ENCODE measurements at regions not wholly inside any gene's neighbourhood (a gene's known extent, or its start where the extent isn't known, plus 50 kb on each side); places are given as distances from the start of the nearest gene placed in this dataset.

- H3K4me3 ChIP-seq (ENCODE audit: low read depth, low read length): no peak overlapping the region
- H3K36me3 ChIP-seq (ENCODE audit: control insufficient read depth, insufficient read depth, low read length): no peaks in the 10 kb centered on the region
- DNase-seq: no peak
- no TSS peak for BruUV-seq (replicated peaks)
- CTCF ChIA-PET: interaction anchor here (0.6 to 2.4 kb wide), 4 partner anchors 9 to 41 kb away, joined by 3 to 11 read pairs (median 4); no protein-coding TSS in a partner anchor
- Mint-ChIP-seq H3K36me3 (ENCODE audit: insufficient read depth, unreplicated experiment) (peaks cover 7% of the 10 kb centered on the region), H3K27me3 (ENCODE audit: insufficient read depth, unreplicated experiment) (no peaks in the 10 kb centered on the region), H3K4me3 (ENCODE audit: unreplicated experiment) (no peak overlapping the region), H3K9me3 (ENCODE audit: unreplicated experiment) (no peaks in the 10 kb centered on the region), H3K4me1 (ENCODE audit: low read depth, unreplicated experiment) (peaks cover 44% of the 10 kb centered on the region), H3K27ac (ENCODE audit: unreplicated experiment) (peak overlapping the region; percentile 86)
- POLR2A ChIA-PET: interaction anchor here (2.4 kb wide), 1 partner anchor 75 kb away, joined by 29 read pairs; the partner anchor contains the start of genes SEPTIN10 and SOWAHC
- no peaks in the 10 kb centered on the region for H3K9me3 ChIP-seq
- H3K27me3 ChIP-seq (replicated peaks; ENCODE audit: control insufficient read depth, insufficient read depth, low read length): no peaks in the 10 kb centered on the region
- TF ChIP-seq CTCF (IDR thresholded peaks at IDR 0.05; ENCODE audit: insufficient read depth in 1 of 2, low read depth in 1 of 2, low read length in 1 of 2, severe bottlenecking in 1 of 2, unreplicated experiment in 1 of 2): no peak
- H3K4me1 ChIP-seq: peaks cover 54% of the 10 kb centered on the region
- intact Hi-C loops (cut with micrococcal nuclease; ENCODE audit: unreplicated experiment): no loop called here
These were observed 75.2 kb downstream of the SOWAHC start for GRCh38 chr2:109689182-109689930.

- no peak for TF ChIP-seq CTCF (IDR thresholded peaks at IDR 0.05; ENCODE audit: insufficient read depth in 1 of 2, low read depth in 1 of 2, low read length in 1 of 2, severe bottlenecking in 1 of 2, unreplicated experiment in 1 of 2)
- H3K9me3 ChIP-seq: no peaks in the 10 kb centered on the region
- DNase-seq: peak in 1 of 2 experiments; percentile 26
- Mint-ChIP-seq H3K27me3 (ENCODE audit: insufficient read depth, unreplicated experiment) (no peaks in the 10 kb centered on the region), H3K4me1 (ENCODE audit: low read depth, unreplicated experiment) (peaks cover 50% of the 10 kb centered on the region), H3K27ac (ENCODE audit: unreplicated experiment) (peak overlapping the region; percentile 86), H3K4me3 (ENCODE audit: unreplicated experiment) (peak overlapping the region; percentile 7), H3K36me3 (ENCODE audit: insufficient read depth, unreplicated experiment) (peaks cover 7% of the 10 kb centered on the region), H3K9me3 (ENCODE audit: unreplicated experiment) (no peaks in the 10 kb centered on the region)
- H3K4me1 ChIP-seq: peaks cover 60% of the 10 kb centered on the region
- intact Hi-C loops (cut with micrococcal nuclease; ENCODE audit: unreplicated experiment): loop anchor here (1.0 to 2.0 kb wide), 5 partner anchors 13 to 75 kb away; partner anchors contain the start of gene SOWAHC
- CTCF ChIA-PET: interaction anchor here (0.6 to 2.4 kb wide), 9 partner anchors 9 to 144 kb away, joined by 3 to 11 read pairs (median 3); no protein-coding TSS in a partner anchor
- no TSS peak for BruUV-seq (replicated peaks)
- H3K36me3 ChIP-seq (ENCODE audit: control insufficient read depth, insufficient read depth, low read length): no peaks in the 10 kb centered on the region
- POLR2A ChIA-PET: interaction anchor here (0.6 to 2.4 kb wide), 4 partner anchors 8 to 76 kb away, joined by 3 to 29 read pairs (median 7); partner anchors contain the start of genes SEPTIN10 and SOWAHC
- H3K4me3 ChIP-seq (ENCODE audit: low read depth, low read length): no peak overlapping the region
- no peaks in the 10 kb centered on the region for H3K27me3 ChIP-seq (replicated peaks; ENCODE audit: control insufficient read depth, insufficient read depth, low read length)
These were observed 75.8 kb downstream of the SOWAHC start for GRCh38 chr2:109689973-109690372.

GRCh38 chr2:109690457-109690821 is 76.3 kb downstream of the SOWAHC start:
- Mint-ChIP-seq H3K27me3 (ENCODE audit: insufficient read depth, unreplicated experiment) (no peaks in the 10 kb centered on the region), H3K36me3 (ENCODE audit: insufficient read depth, unreplicated experiment) (peaks cover 7% of the 10 kb centered on the region), H3K4me3 (ENCODE audit: unreplicated experiment) (peak overlapping the region; percentile 59), H3K9me3 (ENCODE audit: unreplicated experiment) (no peaks in the 10 kb centered on the region), H3K27ac (ENCODE audit: unreplicated experiment) (peak overlapping the region; percentile 86), H3K4me1 (ENCODE audit: low read depth, unreplicated experiment) (peaks cover 55% of the 10 kb centered on the region)
- ChIA-PET POLR2A (interaction anchor here (0.6 to 2.4 kb wide), 5 partner anchors 8 to 76 kb away, joined by 3 to 29 read pairs (median 5); partner anchors contain the start of genes SEPTIN10 and SOWAHC), CTCF (interaction anchor here (0.6 to 2.4 kb wide), 10 partner anchors 8 to 144 kb away, joined by 3 to 11 read pairs (median 3); no protein-coding TSS in a partner anchor)
- Histone ChIP-seq H3K9me3 (no peaks in the 10 kb centered on the region), H3K4me1 (peaks cover 61% of the 10 kb centered on the region), H3K27me3 (replicated peaks; ENCODE audit: control insufficient read depth, insufficient read depth, low read length) (no peaks in the 10 kb centered on the region), H3K36me3 (ENCODE audit: control insufficient read depth, insufficient read depth, low read length) (no peaks in the 10 kb centered on the region), H3K4me3 (ENCODE audit: low read depth, low read length) (no peak overlapping the region)
- no TSS peak for BruUV-seq (replicated peaks)
- TF ChIP-seq CTCF (IDR thresholded peaks at IDR 0.05; ENCODE audit: insufficient read depth in 1 of 2, low read depth in 1 of 2, low read length in 1 of 2, severe bottlenecking in 1 of 2, unreplicated experiment in 1 of 2): no peak
- DNase-seq: no peak
- intact Hi-C loops (cut with micrococcal nuclease; ENCODE audit: unreplicated experiment): loop anchor here (1.0 to 2.0 kb wide), 5 partner anchors 14 to 76 kb away; partner anchors contain the start of gene SOWAHC
